HepG2 (cell line): ENCODE measurements at regions not wholly inside any gene's neighbourhood (a gene's known extent, or its start where the extent isn't known, plus 50 kb on each side); places are given as distances from the start of the nearest gene placed in this dataset.
A peak's percentile ranks its signal among the peaks of the same experiment; 100 is the strongest.

Experiments used
- FOSL2 ChIP-seq: sonication (generic); formaldehyde crosslinking; IDR thresholded peaks from 2 replicates; pipeline ENCODE4 v1.4.0; 2020; ENCODE audit warnings: missing genetic modification reagents
- GATA4 ChIP-seq: sonication (generic); IDR thresholded peaks from 2 replicates; pipeline ENCODE4 v1.6.1; 2016; ENCODE audit warnings: antibody characterized with exemption, low read depth, borderline replicate concordance
- GLMP ChIP-seq: sonication (generic); formaldehyde crosslinking; IDR thresholded peaks from 2 replicates; pipeline ENCODE4 v1.9.0; 2021; ENCODE audit warnings: missing genetic modification reagents, mild to moderate bottlenecking, borderline replicate concordance
- HDAC6 ChIP-seq: fragments of 200-600 bp; sonication (generic); IDR thresholded peaks from 2 replicates; pipeline ENCODE4 v1.7.0; 2017; ENCODE audit warnings: mild to moderate bottlenecking, antibody characterized with exemption, low read length, low read depth
- LRRFIP1 ChIP-seq: sonication (generic); formaldehyde crosslinking; conservative IDR thresholded peaks from 2 replicates; pipeline ENCODE4 v1.4.0; 2020; ENCODE audit warnings: missing genetic modification reagents
- RFX1 ChIP-seq: fragments of 450-650 bp; IDR thresholded peaks from 2 replicates; pipeline ENCODE4 v1.6.1; 2017
- SALL2 ChIP-seq: sonication (generic); formaldehyde crosslinking; IDR thresholded peaks from 2 replicates; pipeline ENCODE4 v1.8.1; 2023; ENCODE audit warnings: mild to moderate bottlenecking, missing genetic modification reagents, inconsistent platforms
- SMARCC2 ChIP-seq: fragments of 450-650 bp; IDR thresholded peaks from 2 replicates; pipeline ENCODE4 v1.6.1; 2017; ENCODE audit warnings: antibody characterized with exemption, mild to moderate bottlenecking
- UBTF ChIP-seq: sonication (generic); formaldehyde crosslinking; IDR thresholded peaks from 2 replicates; pipeline ENCODE4 v1.4.0; 2020; ENCODE audit warnings: mild to moderate bottlenecking, missing genetic modification reagents
- ZFP36 ChIP-seq: fragments of 150-350 bp; IDR thresholded peaks from 2 replicates; pipeline ENCODE4 v1.6.1; 2018; ENCODE audit warnings: borderline replicate concordance, low read length, low read depth; ENCODE audit not compliant: partially characterized antibody
- ZNF12 ChIP-seq: sonication (generic); formaldehyde crosslinking; IDR thresholded peaks from 2 replicates; pipeline ENCODE4 v1.5.0; 2020; ENCODE audit warnings: missing genetic modification reagents
- ZNF468 ChIP-seq: sonication (generic); formaldehyde crosslinking; IDR thresholded peaks from 2 replicates; pipeline ENCODE4 v1.8.0; 2022; ENCODE audit warnings: mild to moderate bottlenecking, moderate library complexity, missing genetic modification reagents
- ZNF660 ChIP-seq: sonication (generic); formaldehyde crosslinking; IDR thresholded peaks from 2 replicates; pipeline ENCODE4 v1.5.1; 2020; ENCODE audit warnings: mild to moderate bottlenecking, low read depth, missing genetic modification reagents, borderline replicate concordance
- ZNF816 ChIP-seq: sonication (generic); formaldehyde crosslinking; IDR thresholded peaks from 2 replicates; pipeline ENCODE4 v1.8.0; 2022; ENCODE audit warnings: missing genetic modification reagents, mild to moderate bottlenecking, borderline replicate concordance
- TF ChIP-seq, protein P1 (sequence below): sonication (generic); formaldehyde crosslinking; IDR thresholded peaks from 2 replicates; pipeline ENCODE4 v1.5.1; 2020; ENCODE audit warnings: mild to moderate bottlenecking, missing genetic modification reagents, borderline replicate concordance
- TF ChIP-seq, protein P2 (sequence below): sonication (generic); formaldehyde crosslinking; IDR thresholded peaks from 2 replicates; pipeline ENCODE4 v1.9.0; 2021; ENCODE audit warnings: missing genetic modification reagents, borderline replicate concordance

GRCh38 chr3:83500422-83500821 lies 1458.4 kb upstream of the CADM2 start (continued):
- TF ChIP-seq LRRFIP1 (CRISPR knock-in tag) (no peak), ZNF468 (no peak), GLMP (CRISPR knock-in tag) (no peak), HDAC6 (no peak), ZNF660 (CRISPR knock-in tag) (no peak), ZNF816 (CRISPR knock-in tag) (no peak), ZFP36 (no peak), SALL2 (CRISPR knock-in tag) (no peak), FOSL2 (CRISPR knock-in tag) (peak; percentile 88), ZNF12 (CRISPR knock-in tag) (peak; percentile 49; the same call in 1 of the 2 replicates), RFX1 (no peak), SMARCC2 (no peak), UBTF (CRISPR knock-in tag) (no peak), GATA4 (no peak)
- TF ChIP-seq, protein P1, sequence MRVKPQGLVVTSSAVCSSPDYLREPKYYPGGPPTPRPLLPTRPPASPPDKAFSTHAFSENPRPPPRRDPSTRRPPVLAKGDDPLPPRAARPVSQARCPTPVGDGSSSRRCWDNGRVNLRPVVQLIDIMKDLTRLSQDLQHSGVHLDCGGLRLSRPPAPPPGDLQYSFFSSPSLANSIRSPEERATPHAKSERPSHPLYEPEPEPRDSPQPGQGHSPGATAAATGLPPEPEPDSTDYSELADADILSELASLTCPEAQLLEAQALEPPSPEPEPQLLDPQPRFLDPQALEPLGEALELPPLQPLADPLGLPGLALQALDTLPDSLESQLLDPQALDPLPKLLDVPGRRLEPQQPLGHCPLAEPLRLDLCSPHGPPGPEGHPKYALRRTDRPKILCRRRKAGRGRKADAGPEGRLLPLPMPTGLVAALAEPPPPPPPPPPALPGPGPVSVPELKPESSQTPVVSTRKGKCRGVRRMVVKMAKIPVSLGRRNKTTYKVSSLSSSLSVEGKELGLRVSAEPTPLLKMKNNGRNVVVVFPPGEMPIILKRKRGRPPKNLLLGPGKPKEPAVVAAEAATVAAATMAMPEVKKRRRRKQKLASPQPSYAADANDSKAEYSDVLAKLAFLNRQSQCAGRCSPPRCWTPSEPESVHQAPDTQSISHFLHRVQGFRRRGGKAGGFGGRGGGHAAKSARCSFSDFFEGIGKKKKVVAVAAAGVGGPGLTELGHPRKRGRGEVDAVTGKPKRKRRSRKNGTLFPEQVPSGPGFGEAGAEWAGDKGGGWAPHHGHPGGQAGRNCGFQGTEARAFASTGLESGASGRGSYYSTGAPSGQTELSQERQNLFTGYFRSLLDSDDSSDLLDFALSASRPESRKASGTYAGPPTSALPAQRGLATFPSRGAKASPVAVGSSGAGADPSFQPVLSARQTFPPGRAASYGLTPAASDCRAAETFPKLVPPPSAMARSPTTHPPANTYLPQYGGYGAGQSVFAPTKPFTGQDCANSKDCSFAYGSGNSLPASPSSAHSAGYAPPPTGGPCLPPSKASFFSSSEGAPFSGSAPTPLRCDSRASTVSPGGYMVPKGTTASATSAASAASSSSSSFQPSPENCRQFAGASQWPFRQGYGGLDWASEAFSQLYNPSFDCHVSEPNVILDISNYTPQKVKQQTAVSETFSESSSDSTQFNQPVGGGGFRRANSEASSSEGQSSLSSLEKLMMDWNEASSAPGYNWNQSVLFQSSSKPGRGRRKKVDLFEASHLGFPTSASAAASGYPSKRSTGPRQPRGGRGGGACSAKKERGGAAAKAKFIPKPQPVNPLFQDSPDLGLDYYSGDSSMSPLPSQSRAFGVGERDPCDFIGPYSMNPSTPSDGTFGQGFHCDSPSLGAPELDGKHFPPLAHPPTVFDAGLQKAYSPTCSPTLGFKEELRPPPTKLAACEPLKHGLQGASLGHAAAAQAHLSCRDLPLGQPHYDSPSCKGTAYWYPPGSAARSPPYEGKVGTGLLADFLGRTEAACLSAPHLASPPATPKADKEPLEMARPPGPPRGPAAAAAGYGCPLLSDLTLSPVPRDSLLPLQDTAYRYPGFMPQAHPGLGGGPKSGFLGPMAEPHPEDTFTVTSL (CRISPR knock-in tag), result 0 out of 2 replicates have a peak, but pooled peaks have one; percentile 25
- TF ChIP-seq, protein P2, sequence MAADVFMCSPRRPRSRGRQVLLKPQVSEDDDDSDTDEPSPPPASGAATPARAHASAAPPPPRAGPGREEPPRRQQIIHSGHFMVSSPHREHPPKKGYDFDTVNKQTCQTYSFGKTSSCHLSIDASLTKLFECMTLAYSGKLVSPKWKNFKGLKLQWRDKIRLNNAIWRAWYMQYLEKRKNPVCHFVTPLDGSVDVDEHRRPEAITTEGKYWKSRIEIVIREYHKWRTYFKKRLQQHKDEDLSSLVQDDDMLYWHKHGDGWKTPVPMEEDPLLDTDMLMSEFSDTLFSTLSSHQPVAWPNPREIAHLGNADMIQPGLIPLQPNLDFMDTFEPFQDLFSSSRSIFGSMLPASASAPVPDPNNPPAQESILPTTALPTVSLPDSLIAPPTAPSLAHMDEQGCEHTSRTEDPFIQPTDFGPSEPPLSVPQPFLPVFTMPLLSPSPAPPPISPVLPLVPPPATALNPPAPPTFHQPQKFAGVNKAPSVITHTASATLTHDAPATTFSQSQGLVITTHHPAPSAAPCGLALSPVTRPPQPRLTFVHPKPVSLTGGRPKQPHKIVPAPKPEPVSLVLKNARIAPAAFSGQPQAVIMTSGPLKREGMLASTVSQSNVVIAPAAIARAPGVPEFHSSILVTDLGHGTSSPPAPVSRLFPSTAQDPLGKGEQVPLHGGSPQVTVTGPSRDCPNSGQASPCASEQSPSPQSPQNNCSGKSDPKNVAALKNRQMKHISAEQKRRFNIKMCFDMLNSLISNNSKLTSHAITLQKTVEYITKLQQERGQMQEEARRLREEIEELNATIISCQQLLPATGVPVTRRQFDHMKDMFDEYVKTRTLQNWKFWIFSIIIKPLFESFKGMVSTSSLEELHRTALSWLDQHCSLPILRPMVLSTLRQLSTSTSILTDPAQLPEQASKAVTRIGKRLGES (CRISPR knock-in tag), result no peak
